LHCN-M2 (cell line): ENCODE measurements at regions not wholly inside any gene's neighbourhood (a gene's known extent, or its start where the extent isn't known, plus 50 kb on each side); places are given as distances from the start of the nearest gene placed in this dataset.

ENCODE experiments used
- DNase-seq: peaks from one replicate; pipeline ENCODE4 v3.0.0-alpha.2; 2012; ENCODE audit warnings: low read depth

DNA sequence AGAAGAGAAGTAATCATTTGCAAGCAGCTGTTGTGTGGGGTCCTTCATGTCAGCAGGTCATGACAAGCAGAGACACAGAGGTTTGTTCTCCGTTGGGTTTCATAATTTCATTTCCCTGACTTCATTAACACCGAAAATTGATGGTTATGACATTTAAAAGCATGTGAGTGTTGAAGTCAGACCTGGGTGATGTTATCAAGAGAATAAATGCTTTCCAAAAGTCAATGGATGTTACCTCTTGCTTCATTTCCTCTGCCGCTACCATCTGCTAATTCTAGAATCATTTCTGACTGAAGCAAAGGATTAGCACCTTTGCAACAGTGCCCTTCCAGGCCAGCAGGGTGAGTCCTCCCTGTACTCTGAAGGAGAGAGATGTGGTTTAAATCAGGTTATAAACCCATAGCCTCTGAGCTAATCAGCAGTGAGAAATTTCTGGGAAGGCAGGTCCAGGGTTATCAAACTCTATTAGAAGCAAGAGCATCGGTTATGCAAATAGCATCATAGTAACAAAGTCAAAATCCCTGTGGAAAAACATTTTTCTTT, 446.2 kb downstream of the PIK3C3 start:
- no peak for DNase-seq

DNA sequence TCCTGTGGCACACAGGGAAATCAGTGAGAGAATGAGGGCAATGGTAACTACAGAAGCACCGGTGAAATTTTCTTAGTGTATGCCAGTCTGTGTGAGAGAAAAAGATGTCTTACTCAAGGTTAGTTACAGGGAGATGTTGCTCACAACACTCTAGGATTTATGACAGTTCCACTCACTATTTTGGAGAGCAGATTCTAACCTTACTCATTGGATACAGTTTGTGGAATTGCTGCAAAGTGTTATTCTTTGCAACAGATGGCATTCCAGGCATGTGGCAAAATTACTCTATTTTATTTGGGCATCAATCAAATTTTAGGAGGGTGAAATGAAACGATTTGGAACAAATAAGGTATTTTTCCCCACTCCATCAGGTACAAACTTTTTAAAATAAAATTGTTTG, 449.1 kb downstream of the PIK3C3 start:
- DNase-seq, result no peak

DNA sequence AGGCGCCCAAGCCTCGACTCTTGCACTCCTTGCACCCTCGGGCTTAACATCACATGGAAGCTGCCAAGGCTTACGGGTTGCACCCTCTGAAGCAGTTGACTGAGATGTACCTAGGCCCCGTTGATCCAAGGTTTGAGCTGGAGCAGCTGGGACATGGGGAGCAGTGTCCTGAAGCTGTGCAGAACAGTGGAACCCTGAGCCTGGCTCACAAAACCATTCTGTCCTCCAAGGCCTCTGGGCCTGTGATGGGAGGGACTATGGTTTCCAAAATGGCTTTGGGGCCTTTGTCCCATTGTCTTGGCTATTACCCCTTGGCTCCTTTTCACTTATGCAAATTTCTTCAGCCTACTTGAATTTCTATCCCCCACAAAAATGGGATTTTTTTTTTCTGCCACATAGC, 454.0 kb downstream of the PIK3C3 start:
- no peak for DNase-seq

DNA sequence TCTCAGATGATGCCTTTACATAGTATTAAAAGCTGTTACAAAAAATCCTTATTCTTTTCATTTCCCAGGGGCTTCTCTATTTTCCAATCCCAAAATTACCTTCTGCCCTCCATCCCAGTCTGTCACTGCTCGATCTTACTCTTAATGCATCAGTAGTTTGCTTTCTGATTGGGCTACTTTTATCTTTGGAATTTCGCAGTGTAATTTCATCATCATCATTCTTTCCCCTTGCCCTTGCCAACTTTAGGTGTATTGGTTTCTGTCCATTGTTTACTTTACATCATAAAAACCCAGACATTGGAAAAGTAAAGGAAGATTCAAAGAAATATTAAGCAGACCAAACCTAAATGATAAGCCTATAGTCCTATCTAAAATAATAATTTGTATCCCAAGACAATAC, 457.2 kb downstream of the PIK3C3 start:
- no peak for DNase-seq

DNA sequence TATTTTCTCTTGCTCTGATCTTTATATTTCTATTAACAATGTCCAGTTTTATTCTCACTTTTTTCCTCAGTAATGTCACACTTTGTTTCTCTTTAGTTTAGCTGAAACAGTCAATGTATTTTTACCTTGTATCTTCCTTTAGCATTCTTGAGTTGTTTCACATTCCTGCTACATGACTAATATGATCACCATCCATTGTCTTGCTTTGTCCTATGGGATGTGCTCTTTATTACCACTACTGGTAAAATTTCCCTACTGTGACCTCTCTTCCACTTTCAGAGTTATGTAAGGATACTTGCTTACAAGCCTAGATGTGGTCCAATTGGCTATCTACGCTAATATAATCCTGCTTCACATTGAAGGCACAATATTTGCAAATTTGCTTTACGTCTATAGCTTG, 457.9 kb downstream of the PIK3C3 start:
- no peak for DNase-seq

DNA sequence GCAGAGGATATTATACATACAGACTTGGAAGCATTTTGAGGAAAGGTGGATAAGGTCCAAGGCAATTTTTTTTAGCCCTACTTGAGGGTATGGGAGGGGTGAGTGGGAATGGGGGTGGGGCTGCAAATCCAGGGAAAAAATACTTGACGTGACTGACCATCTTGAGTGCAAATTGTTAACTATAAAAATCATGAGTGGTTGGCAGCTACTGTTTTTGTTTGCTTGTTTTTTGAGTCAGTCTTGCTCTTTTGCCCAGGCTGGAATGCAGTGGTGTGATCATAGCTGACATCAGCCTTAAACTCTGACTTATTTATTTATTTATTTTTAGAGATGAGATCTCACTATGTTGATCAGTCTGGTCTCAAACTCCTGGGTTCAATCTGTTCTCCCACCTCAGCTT, 458.8 kb downstream of the PIK3C3 start:
- no peak for DNase-seq

DNA sequence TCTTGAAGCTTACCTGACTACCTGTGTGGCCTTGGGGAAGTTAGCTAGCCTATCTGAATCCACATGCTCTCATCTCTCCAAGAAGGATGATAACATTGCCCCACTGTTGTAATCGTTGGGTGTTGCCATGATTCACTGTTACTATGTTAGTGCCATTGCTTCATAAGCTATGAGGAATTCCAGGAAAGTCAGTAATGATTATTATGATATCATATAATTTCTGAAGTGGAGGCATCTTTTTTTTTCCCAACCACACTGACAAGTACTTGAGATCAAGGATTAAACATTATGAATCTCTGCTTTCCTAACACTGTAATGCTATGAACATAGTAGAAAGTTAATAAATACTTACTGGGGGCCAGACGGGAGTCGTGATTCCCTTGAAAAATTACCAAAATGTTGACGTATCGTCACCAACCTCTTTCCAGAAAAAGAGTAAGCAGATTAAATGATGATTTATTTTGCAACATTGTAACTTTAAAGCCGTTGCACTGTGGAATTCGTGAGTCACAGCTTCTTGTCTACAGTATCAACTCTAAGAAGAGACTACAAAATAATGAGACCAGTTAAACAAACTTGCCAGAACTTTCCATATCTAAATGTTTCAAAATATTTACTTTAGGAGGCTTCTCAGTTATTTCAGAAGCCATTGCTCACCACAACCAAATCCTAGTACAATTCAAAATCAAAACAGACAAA, 459.9 kb downstream of the PIK3C3 start:
- DNase-seq, result no peak

DNA sequence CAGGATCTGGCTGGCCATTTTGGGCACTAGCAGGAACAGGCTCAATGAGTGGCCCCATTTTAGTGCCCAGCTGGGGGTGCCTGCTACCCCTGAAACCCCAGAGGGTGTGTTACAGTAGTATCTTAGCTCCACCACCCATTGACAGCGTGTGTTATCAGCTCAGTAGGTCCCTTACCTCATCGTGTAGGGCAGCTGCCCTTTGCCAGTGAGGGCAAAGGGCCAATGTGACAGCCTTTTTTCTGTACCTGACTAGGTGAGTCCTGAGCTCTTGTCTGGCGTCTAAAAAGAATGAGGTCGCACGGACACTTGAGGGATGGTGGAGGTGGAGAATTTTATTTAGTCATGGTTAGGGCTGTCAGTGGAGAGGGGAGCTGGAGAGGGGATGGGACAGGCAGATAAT, 462.2 kb downstream of the PIK3C3 start:
- no peak for DNase-seq

DNA sequence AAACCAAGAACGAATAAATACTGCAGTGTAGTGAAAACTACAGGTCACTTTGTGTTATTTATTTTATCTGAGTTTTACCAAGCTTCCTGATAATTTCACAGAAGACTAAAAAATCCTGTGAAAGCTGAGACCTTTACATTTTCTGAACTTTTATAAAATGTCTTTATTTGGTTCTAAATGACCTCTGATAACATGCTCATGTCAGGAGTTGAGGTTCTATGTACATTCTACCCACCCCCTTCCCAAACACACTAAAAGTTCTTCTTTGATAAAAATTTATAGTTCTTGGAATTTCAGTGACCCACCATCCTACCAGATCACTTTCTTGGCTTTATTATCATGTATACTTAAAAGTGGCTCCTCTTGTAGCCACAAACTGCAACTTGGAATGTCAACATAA, 463.1 kb downstream of the PIK3C3 start:
- no peak for DNase-seq

DNA sequence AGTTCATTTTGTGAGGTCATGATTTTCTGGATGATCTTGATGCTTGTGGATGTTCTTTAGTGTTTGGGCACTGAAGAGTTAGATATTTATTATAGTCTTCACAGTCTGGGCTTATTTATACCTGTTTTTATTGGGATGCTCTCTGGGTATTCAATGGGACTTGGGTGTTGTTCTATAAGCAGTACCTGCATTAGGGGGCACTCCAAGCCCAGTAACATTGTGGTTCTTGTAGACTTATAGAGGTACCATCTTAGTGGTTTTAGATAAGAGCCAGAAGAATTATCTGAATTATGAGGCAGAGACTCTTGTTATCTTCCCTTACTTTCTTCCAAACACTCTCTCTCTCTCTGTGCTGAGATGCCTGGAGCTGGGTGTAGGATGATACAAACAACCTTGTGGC, 470.0 kb downstream of the PIK3C3 start:
- DNase-seq, result no peak

DNA sequence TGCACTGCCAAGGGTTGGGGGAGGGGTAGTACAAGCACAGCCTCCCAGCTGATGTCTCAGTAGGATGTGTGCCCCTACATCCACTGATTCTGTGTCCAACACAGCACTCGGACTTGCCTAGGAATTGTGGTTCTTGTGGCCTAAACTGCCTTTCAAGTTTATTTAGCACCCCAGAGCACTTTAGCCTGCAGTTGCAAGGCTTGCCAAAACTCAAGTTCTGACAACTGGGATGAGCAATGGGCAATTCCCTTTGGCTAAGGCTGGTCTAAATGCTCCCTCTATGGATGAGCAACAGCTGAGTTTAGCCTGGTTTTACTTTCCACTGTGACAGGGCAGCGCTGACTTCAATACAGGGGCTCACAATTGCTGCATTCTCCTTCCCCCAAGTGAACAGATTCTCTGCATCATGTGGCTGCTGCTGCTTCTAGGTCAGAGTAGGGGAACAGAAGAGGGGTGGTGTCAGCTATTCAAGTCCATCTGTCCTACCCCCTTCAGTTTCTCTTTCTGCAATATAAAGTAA, 471.5 kb downstream of the PIK3C3 start:
- no peak for DNase-seq

DNA sequence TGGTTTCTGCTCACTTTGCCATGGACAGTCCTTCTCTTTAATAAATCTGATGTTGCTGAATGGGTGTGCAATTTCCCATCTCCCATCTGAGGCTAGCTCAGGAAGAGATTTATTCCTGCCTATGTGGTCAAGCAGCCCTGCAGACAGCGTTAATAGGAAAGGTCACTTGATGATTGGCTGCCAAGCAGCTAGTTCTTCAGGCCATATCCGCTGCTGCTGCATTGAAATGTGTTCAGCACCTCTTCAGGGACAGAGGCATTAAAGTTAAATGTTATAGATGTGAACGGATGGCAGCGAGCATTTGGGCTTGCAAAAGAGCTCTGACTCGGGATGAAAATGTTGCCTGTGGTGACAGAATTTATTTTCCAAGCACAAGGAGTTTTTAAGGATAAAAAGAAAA, 474.2 kb downstream of the PIK3C3 start:
- DNase-seq, result no peak

DNA sequence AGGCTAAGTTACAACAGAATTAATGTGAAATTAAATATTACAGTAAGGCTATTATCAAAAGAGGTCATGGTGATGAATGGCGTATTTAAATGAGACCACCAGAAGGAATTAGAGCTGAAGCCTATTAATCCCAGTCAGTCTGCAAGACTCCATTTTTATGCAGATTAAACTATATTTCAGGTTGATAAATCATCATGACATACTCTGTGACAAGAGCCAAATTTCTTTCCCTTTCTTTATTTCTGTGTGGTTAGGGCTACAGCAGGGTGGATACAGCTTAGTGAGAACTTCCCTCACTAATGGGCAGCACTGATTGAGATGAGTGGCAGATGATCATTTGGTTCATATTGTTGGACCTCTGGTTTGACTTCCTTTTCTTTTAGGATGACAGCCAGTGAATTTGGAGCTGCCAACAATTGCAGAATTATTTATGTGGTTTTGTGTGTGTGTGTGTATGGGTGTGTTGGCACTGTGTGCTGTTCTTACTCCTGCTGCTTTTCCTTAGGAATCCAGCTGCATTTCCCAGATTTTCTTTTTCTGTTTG, 481.3 kb downstream of the PIK3C3 start:
- no peak for DNase-seq

DNA sequence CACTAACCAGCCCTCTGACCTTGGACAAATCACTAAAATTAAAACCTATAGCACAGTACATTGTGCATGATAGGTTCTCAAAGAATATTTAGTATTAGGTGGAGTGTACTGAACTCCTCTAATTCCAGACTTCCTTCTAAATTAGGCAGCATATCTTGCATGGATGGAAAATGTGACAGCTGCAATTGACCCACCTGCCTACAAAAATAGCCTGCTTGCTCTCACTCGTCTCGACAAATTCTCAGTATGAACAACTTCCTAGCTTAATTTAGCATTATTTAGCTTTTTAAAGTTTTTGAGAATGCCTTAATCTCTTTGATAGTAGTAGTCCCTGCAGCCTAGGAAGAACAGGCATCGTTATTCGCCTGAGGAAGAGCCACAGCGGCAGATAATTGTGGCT, 482.0 kb downstream of the PIK3C3 start:
- no peak for DNase-seq

DNA sequence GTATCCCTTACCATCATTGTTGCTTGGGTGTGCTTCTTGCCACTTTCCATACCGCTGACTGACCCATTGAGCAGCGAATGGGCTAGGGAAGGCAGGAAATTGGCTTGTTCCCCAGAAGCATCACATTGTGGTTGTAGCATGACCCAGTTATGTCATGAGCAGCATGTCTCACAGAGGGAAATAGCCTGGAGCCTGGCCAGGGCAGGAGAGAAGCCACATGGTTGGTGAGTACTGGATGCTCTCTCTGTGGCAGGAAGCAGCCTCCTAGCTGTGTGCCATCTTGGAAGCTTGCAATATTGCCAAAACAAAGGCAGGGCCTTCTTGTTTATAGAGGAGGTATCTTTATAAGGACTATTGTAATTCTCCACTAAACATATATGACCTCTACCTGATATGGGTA, 482.6 kb downstream of the PIK3C3 start:
- no peak for DNase-seq

DNA sequence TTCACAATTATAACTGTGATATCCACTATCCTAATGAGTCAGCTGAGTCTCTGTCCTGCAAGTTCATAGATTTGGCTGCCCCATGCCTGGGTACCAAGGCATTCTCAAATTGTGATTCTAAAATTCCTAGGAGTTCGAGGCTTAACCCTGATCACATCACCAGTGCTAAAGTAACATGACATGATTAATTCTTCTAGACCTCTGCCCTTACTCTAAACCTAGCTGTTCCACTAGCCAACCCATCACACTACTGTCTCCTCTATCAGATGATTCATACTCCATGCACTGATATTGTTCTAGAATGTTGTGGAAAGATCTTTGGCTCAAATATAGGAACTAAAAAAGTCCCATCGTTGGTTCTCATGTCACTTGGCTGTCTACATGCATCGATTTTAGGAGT, 487.6 kb downstream of the PIK3C3 start:
- no peak for DNase-seq

DNA sequence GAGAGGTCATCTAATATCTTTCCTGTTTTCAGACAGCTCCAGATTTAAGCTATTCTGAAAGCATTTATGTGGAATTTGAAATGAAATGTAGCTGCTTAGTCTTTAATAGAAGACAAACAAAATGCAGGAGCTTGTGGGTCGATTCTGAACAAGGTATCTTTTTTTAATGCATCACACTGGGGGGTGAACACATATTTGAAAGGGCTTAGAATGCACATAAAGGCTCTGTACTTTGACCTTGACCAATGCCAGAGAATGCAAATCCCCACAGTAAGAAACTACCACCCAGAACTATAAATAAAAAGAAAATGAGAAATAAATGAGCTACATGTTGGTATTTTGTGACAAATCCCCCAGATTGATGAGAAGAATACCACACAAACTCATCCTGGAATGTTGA, 489.3 kb downstream of the PIK3C3 start:
- no peak for DNase-seq

DNA sequence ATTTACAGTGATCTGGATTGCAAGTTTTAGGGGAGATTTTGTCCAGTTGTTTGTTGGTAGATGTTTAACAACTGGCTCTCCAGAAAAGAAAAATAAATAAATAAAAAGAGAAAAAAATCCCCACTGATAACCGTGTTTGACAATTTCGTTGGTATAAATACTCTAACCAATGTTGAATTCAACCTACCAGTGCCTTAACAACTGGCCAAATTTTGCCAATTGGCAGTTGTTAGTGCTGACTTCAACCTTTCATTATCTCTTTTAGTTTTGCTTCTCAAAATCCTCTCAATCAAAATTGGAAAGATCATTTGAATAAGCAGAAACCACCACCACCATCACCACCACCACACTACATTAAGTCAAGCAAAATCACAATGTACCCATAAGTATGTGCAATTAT, 490.3 kb downstream of the PIK3C3 start:
- DNase-seq, result no peak

DNA sequence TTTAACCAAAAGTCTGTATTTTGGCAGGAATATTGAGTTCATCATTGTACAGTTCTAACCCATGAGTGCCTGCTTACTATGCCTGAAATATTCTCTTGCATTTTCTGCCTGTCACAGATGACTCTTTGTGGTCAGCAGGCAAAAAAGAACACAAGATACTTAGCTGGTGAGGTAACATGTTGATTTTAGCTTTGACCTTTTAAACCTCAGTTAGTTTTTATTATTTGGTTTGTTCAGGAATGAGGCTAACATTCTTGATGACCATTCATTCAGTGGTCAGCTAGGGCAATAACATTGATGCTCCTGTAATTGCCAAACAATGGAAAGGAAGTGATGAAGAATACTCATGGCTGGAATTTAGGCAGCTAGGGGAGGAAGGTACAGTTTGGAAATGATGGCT, 491.2 kb downstream of the PIK3C3 start:
- peak; percentile 2 for DNase-seq

DNA sequence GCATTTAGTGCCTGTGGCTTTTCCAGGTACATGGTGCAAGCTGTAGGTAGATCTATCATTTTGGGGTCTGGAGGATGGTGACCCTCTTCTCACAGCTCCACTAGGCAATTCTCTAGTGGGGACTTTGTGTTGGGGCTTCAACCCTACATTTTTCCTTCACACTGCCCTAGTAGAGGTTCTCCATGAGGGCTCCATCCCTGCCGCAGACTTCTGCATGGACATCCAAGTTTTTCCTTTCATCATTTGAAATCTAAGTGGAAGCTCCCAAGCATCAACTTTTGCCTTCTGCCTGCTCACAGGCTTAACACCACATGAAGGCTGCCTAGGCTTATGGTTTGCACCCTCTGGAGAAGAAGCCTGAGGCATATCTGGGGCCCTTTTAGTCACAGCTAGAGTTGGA, 492.7 kb downstream of the PIK3C3 start:
- no peak for DNase-seq

DNA sequence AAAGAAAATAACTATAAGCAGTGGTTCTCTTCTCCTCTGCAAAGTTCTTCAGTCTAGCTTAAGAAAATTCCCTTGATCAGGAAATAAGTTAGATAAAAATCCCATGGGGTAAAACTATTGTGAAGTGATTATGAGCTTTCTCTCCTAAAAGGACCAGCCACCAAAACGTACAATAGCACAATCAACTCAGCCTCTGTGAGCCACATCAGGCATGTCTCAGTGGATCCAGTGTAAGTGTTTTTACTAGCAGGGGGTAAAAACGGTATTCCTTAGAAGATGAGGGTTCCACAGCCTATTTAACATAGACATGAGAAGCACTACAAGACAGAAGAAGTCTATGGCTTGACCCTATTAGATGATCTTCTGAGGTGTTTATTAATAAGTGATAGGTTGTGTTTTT, 503.2 kb downstream of the PIK3C3 start:
- DNase-seq, result no peak

DNA sequence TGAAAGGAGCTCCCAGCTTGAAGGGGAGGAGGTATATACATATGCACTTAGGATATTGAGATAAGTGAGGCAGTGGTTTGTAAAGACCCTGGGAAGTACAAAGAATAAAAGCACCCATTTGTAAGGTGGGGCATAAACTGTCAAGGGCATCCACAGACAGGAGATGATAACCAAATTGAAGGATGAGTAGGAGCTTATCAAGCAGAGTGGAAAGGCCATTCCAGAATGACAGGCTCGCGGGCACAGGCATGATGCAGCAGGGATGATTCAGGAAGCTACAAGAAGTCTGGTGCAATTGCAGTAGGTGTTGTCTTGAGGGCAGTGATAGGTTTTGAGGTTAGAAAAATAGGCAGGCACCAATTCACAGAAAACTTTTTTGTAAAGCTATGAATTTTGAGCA, 504.8 kb downstream of the PIK3C3 start:
- no peak for DNase-seq

DNA sequence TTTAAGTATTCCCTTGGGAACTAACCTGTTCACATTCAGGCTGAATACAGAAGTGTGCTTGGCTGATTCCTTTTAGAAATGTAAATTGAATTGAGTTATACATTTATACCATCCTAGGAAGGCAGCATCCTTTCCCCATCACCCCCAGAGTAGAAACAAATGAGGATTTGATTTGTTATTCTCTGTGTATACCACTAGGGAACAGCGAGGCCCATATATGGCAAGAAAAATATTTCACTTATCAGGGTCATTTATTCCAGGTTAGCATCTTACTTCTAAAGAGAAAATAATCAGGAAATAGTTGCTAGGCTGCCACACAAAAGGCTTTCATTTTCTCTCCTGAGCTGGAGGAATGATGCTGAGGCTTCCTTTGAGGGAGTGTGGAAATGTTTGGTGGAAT, 516.9 kb downstream of the PIK3C3 start:
- no peak for DNase-seq

DNA sequence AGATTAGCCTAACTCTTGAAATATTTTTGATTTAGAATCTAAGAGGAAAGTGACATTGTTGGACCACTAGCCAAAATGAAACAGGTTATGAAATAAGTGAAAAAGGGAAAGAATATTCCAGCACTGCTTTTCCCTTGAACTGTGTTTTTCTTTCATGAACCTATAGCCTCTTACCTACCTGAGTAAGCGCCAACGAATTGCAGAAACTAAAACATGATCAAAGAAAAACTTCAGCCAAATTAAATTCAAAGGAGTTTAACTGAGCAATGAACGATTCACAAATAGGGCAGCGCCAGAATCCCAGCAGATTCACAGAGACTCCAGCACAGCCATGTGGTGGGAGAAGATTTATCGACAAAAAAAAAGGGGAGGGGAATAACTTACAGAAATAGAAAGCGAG, 518.6 kb downstream of the PIK3C3 start:
- DNase-seq, result no peak
